NCI-H774 (cell line): ENCODE measurements at regions not wholly inside any gene's neighbourhood (a gene's known extent, or its start where the extent isn't known, plus 50 kb on each side); places are given as distances from the start of the nearest gene placed in this dataset.

ENCODE experiments used
- DNase-seq: peaks from one replicate; lab custom pipeline; 2025; lab: John Stamatoyannopoulos, UW

- no peak for DNase-seq
Measured at GRCh38 chr3:103657756-103658155, 1222.9 kb downstream of the ZPLD1 start.

- DNase-seq, result no peak
Measured at GRCh38 chr3:103660810-103661209, 1226.0 kb downstream of the ZPLD1 start.

GRCh38 chr3:103662591-103662990 is 1227.8 kb downstream of the ZPLD1 start:
- DNase-seq, result no peak

- no peak for DNase-seq
Measured at GRCh38 chr3:103672346-103672745, 1237.5 kb downstream of the ZPLD1 start.

GRCh38 chr3:103684904-103685303 is 1250.1 kb downstream of the ZPLD1 start:
- DNase-seq, result no peak

GRCh38 chr3:103685939-103686338 is 1251.1 kb downstream of the ZPLD1 start:
- no peak for DNase-seq

GRCh38 chr3:103690536-103690935 is 1255.7 kb downstream of the ZPLD1 start:
- DNase-seq, result no peak

- DNase-seq, result no peak
Measured at GRCh38 chr3:103693831-103694230, 1259.0 kb downstream of the ZPLD1 start.

GRCh38 chr3:103698646-103699045 is 1263.8 kb downstream of the ZPLD1 start:
- no peak for DNase-seq

GRCh38 chr3:103699228-103699627 is 1264.4 kb downstream of the ZPLD1 start:
- no peak for DNase-seq

GRCh38 chr3:103705641-103706040 is 1270.8 kb downstream of the ZPLD1 start:
- DNase-seq, result no peak

GRCh38 chr3:103706671-103707070 is 1271.9 kb downstream of the ZPLD1 start:
- DNase-seq, result no peak

GRCh38 chr3:103711670-103712069 is 1276.9 kb downstream of the ZPLD1 start:
- no peak for DNase-seq

GRCh38 chr3:103712320-103713008 is 1277.6 kb downstream of the ZPLD1 start:
- DNase-seq, result no peak

GRCh38 chr3:103729547-103729946 is 1294.7 kb downstream of the ZPLD1 start:
- DNase-seq, result no peak

- no peak for DNase-seq
Measured at GRCh38 chr3:103730744-103731143, 1295.9 kb downstream of the ZPLD1 start.

- no peak for DNase-seq
Measured at GRCh38 chr3:103752986-103753385, 1318.2 kb downstream of the ZPLD1 start.

- DNase-seq, result no peak
Measured at GRCh38 chr3:103767635-103768034, 1332.8 kb downstream of the ZPLD1 start.

GRCh38 chr3:103785017-103785416 is 1350.2 kb downstream of the ZPLD1 start:
- DNase-seq, result no peak

GRCh38 chr3:103785537-103785936 is 1350.7 kb downstream of the ZPLD1 start:
- DNase-seq, result no peak

- DNase-seq, result no peak
Measured at GRCh38 chr3:103786296-103786695, 1351.5 kb downstream of the ZPLD1 start.

- DNase-seq, result no peak
Measured at GRCh38 chr3:103787164-103787871, 1352.5 kb downstream of the ZPLD1 start.

GRCh38 chr3:103787879-103788278 is 1353.1 kb downstream of the ZPLD1 start:
- DNase-seq, result no peak
